NCI-H2196 (cell line): ENCODE measurements at regions not wholly inside any gene's neighbourhood (a gene's known extent, or its start where the extent isn't known, plus 50 kb on each side); places are given as distances from the start of the nearest gene placed in this dataset.
"Not testable (repeated sequence)": the region's sequence is repeated elsewhere in the genome, so short reads cannot be mapped to it uniquely, and the experiment has no call there.

Experiments
- DNase-seq: peaks from one replicate; lab custom pipeline; 2025; ENCODE audit not compliant: unreplicated experiment; lab: John Stamatoyannopoulos, UW

- DNase-seq = not testable (repeated sequence)
Observed at GRCh38 chr6:153282456-153282855, 151.4 kb upstream of the RGS17 start.

GRCh38 chr6:153275997-153276396 is 144.9 kb upstream of the RGS17 start:
- no peak for DNase-seq

GRCh38 chr6:153272201-153272980 is 141.3 kb upstream of the RGS17 start:
- DNase-seq = no peak

GRCh38 chr6:153263489-153263888 is 132.4 kb upstream of the RGS17 start:
- no peak for DNase-seq

- no peak for DNase-seq
Observed at GRCh38 chr6:153251326-153251725, 120.2 kb upstream of the RGS17 start.

GRCh38 chr6:153237670-153238069 is 106.6 kb upstream of the RGS17 start:
- no peak for DNase-seq

- no peak for DNase-seq
Observed at GRCh38 chr6:153231048-153231646, 100.1 kb upstream of the RGS17 start.

- DNase-seq = no peak
Observed at GRCh38 chr6:153218184-153218792, 87.2 kb upstream of the RGS17 start.

- DNase-seq = no peak
Observed at GRCh38 chr6:153216789-153217188, 85.7 kb upstream of the RGS17 start.

GRCh38 chr6:153215242-153215641 is 84.2 kb upstream of the RGS17 start:
- DNase-seq = no peak

- no peak for DNase-seq
Observed at GRCh38 chr6:153214436-153214835, 83.4 kb upstream of the RGS17 start.

- no peak for DNase-seq
Observed at GRCh38 chr6:153210083-153210482, 79.0 kb upstream of the RGS17 start.

- peak; percentile 12 for DNase-seq
Observed at GRCh38 chr6:153208706-153209105, 77.6 kb upstream of the RGS17 start.

- no peak for DNase-seq
Observed at GRCh38 chr6:153207617-153208016, 76.5 kb upstream of the RGS17 start.

- no peak for DNase-seq
Observed at GRCh38 chr6:153207006-153207405, 75.9 kb upstream of the RGS17 start.

- no peak for DNase-seq
Observed at GRCh38 chr6:153192943-153193885, 62.1 kb upstream of the RGS17 start.

GRCh38 chr6:153183925-153184324 is 52.8 kb upstream of the RGS17 start:
- DNase-seq = no peak
